BE2C (cell line): ENCODE measurements at regions not wholly inside any gene's neighbourhood (a gene's known extent, or its start where the extent isn't known, plus 50 kb on each side); places are given as distances from the start of the nearest gene placed in this dataset.

Experiments used
- DNase-seq: peaks from one replicate; pipeline ENCODE4 v3.0.0-alpha.2; 2020
- H3K27me3 ChIP-seq: fragments of 250-450 bp; sonication (Bioruptor Pico); 2 replicates; pipeline ENCODE4 v1.5.1; 2020; ENCODE audit warnings: mild to moderate bottlenecking
- H3K36me3 ChIP-seq: fragments of 250-450 bp; sonication (Bioruptor Pico); 2 replicates; pipeline ENCODE4 v1.5.1; 2020; ENCODE audit warnings: mild to moderate bottlenecking
- H3K4me1 ChIP-seq: fragments of 250-450 bp; sonication (Bioruptor Pico); 2 replicates; pipeline ENCODE4 v1.5.1; 2020
- H3K4me3 ChIP-seq: 2 replicates; pipeline ENCODE4 v1.5.1; 2011; ENCODE audit warnings: low read depth, low read length
- H3K9me3 ChIP-seq: fragments of 250-450 bp; sonication (Bioruptor Pico); 2 replicates; pipeline ENCODE4 v1.5.1; 2020
- CTCF ChIP-seq: IDR thresholded peaks from 2 replicates; pipeline ENCODE4 v1.5.1; 2012; ENCODE audit warnings: mild to moderate bottlenecking, low read depth, low read length

- Histone ChIP-seq H3K27me3 (peaks cover 13% of the 10 kb centered on the region), H3K36me3 (no peaks in the 10 kb centered on the region), H3K4me1 (no peaks in the 10 kb centered on the region), H3K9me3 (no peaks in the 10 kb centered on the region), H3K4me3 (no peak overlapping the region)
- DNase-seq: no peak
- no peak for TF ChIP-seq CTCF
Measured at GRCh38 chr1:214966346-214966745, 116.2 kb upstream of the KCNK2 start.

- no peak overlapping the region for H3K4me3 ChIP-seq
- DNase-seq: no peak
- no peak for TF ChIP-seq CTCF
- no peaks in the 10 kb centered on the region for H3K9me3 ChIP-seq
- H3K4me1 ChIP-seq: no peaks in the 10 kb centered on the region
- H3K36me3 ChIP-seq: no peaks in the 10 kb centered on the region
- peaks cover 4% of the 10 kb centered on the region; the same call in 1 of the 2 replicates for H3K27me3 ChIP-seq
Measured at GRCh38 chr1:214967865-214968575, 114.5 kb upstream of the KCNK2 start.

DNA sequence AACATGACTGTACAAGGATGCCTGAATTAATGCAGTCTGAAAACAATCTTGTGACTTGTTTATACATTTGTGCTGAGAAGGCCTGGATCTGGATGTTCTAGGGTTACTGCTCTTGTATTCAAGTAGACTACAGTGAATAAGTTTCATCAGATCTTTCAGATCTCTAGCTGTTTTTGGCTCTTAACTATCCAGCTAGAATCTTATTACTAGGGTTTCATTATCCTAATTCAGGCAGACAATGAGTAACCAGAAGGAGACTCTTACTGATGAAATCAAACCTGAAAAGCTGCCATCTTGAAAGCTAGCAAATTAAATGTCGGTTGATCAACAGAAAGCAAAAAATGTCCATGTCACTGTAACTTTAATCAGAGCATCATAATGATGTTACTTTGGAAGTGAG is 112.5 kb upstream of the KCNK2 start:
- no peaks in the 10 kb centered on the region for H3K9me3 ChIP-seq
- H3K4me3 ChIP-seq: no peak overlapping the region
- H3K36me3 ChIP-seq: no peaks in the 10 kb centered on the region
- TF ChIP-seq CTCF: no peak
- H3K4me1 ChIP-seq: no peaks in the 10 kb centered on the region
- H3K27me3 ChIP-seq: peaks cover 4% of the 10 kb centered on the region
- DNase-seq: no peak

DNA sequence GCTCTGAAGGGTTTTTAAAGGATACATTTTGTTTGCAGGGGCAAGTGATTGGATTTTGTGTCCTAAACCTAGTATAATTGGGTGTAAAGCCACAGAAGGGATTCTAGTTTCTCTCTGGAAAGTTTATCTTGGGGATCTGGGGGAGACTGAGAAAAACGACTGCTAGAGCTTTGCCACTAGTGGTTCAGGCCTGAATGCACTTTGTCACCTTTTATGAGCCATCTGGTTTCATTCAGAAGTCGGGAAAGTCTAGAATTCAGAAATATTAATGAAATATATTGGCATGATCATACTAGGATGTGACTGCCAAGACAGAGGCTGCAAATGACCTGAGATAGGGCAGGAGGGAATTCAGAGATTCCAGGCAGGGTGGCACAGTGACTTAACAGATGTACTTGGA is 111.5 kb upstream of the KCNK2 start:
- Histone ChIP-seq H3K27me3 (peaks cover 7% of the 10 kb centered on the region), H3K9me3 (no peaks in the 10 kb centered on the region), H3K36me3 (no peaks in the 10 kb centered on the region), H3K4me3 (no peak overlapping the region), H3K4me1 (no peaks in the 10 kb centered on the region)
- DNase-seq: no peak
- TF ChIP-seq CTCF: no peak

- TF ChIP-seq CTCF: no peak
- peaks cover 10% of the 10 kb centered on the region for H3K27me3 ChIP-seq
- H3K4me1 ChIP-seq: no peaks in the 10 kb centered on the region
Measured at GRCh38 chr1:214974002-214974401, 108.5 kb upstream of the KCNK2 start.

GRCh38 chr1:214976665-214977064 is 105.9 kb upstream of the KCNK2 start:
- no peak overlapping the region for H3K4me3 ChIP-seq
- H3K27me3 ChIP-seq: peaks cover 10% of the 10 kb centered on the region
- no peak for DNase-seq
- no peak for TF ChIP-seq CTCF
- no peaks in the 10 kb centered on the region for H3K36me3 ChIP-seq
- H3K4me1 ChIP-seq: no peaks in the 10 kb centered on the region
- no peaks in the 10 kb centered on the region for H3K9me3 ChIP-seq

More at GRCh38 chr1:214974002-214974401, 108.5 kb upstream of the KCNK2 start:
- no peaks in the 10 kb centered on the region for H3K36me3 ChIP-seq
- no peaks in the 10 kb centered on the region for H3K9me3 ChIP-seq
- H3K4me3 ChIP-seq: no peak overlapping the region
- DNase-seq: no peak
